HK-2 (cell line): ENCODE measurements at regions not wholly inside any gene's neighbourhood (a gene's known extent, or its start where the extent isn't known, plus 50 kb on each side); places are given as distances from the start of the nearest gene placed in this dataset.

ENCODE experiments used
- DNase-seq: peaks from one replicate; pipeline ENCODE4 v3.0.0-alpha.2; 2018; ENCODE audit not compliant: unreplicated experiment

GRCh38 chr4:45778514-45778913 lies 345.3 kb downstream of the GABRG1 start:
- no peak for DNase-seq

GRCh38 chr4:45776146-45776545 lies 347.7 kb downstream of the GABRG1 start:
- no peak for DNase-seq

GRCh38 chr4:45770958-45771357 lies 352.9 kb downstream of the GABRG1 start:
- DNase-seq, result no peak

GRCh38 chr4:45765521-45765920 lies 358.3 kb downstream of the GABRG1 start:
- no peak for DNase-seq

- no peak for DNase-seq
Observed at GRCh38 chr4:45751877-45752530, 371.9 kb downstream of the GABRG1 start.

GRCh38 chr4:45750721-45751120 lies 373.1 kb downstream of the GABRG1 start:
- no peak for DNase-seq

- DNase-seq, result no peak
Observed at GRCh38 chr4:45745741-45746140, 378.1 kb downstream of the GABRG1 start.

GRCh38 chr4:45741897-45742296 lies 382.0 kb downstream of the GABRG1 start:
- no peak for DNase-seq

GRCh38 chr4:45732161-45732560 lies 391.7 kb downstream of the GABRG1 start:
- no peak for DNase-seq

- DNase-seq, result no peak
Observed at GRCh38 chr4:45716093-45716492, 407.8 kb downstream of the GABRG1 start.

- DNase-seq, result no peak
Observed at GRCh38 chr4:45713996-45714395, 409.9 kb downstream of the GABRG1 start.

- no peak for DNase-seq
Observed at GRCh38 chr4:45701621-45702020, 422.2 kb downstream of the GABRG1 start.

GRCh38 chr4:45693746-45694145 lies 430.1 kb downstream of the GABRG1 start:
- DNase-seq, result no peak

GRCh38 chr4:45692131-45692735 lies 431.6 kb downstream of the GABRG1 start:
- DNase-seq, result no peak

- DNase-seq, result no peak
Observed at GRCh38 chr4:45688341-45688740, 435.5 kb downstream of the GABRG1 start.

GRCh38 chr4:45679411-45679810 lies 444.4 kb downstream of the GABRG1 start:
- DNase-seq, result no peak

- DNase-seq, result no peak
Observed at GRCh38 chr4:45668128-45668527, 455.7 kb downstream of the GABRG1 start.

- no peak for DNase-seq
Observed at GRCh38 chr4:45663628-45664081, 460.2 kb downstream of the GABRG1 start.

GRCh38 chr4:45663003-45663402 lies 460.9 kb downstream of the GABRG1 start:
- peak; percentile 2 for DNase-seq

- DNase-seq, result no peak
Observed at GRCh38 chr4:45661893-45662292, 462.0 kb downstream of the GABRG1 start.

GRCh38 chr4:45650545-45650944 lies 473.3 kb downstream of the GABRG1 start:
- DNase-seq, result no peak

- DNase-seq, result no peak
Observed at GRCh38 chr4:45648846-45649245, 475.0 kb downstream of the GABRG1 start.

- DNase-seq, result no peak
Observed at GRCh38 chr4:45647823-45648222, 476.0 kb downstream of the GABRG1 start.
